ENCODE measurements at regions not wholly inside any gene's neighbourhood (a gene's known extent, or its start where the extent isn't known, plus 50 kb on each side); places are given as distances from the start of the nearest gene placed in this dataset.
A peak's percentile ranks its signal among the peaks of the same experiment; 100 is the strongest.

GRCh38 chr5:53257806-53258373 is 148.3 kb upstream of the MOCS2 start:
- ChIA-PET POLR2A (no interaction called here), CTCF (no interaction called here)
- no peak overlapping the region for H3K4me3 ChIP-seq (ENCODE audit: low read depth, low read length)
- no peak for DNase-seq (ENCODE audit: low read depth, low spot score)
- TF ChIP-seq, protein P1, sequence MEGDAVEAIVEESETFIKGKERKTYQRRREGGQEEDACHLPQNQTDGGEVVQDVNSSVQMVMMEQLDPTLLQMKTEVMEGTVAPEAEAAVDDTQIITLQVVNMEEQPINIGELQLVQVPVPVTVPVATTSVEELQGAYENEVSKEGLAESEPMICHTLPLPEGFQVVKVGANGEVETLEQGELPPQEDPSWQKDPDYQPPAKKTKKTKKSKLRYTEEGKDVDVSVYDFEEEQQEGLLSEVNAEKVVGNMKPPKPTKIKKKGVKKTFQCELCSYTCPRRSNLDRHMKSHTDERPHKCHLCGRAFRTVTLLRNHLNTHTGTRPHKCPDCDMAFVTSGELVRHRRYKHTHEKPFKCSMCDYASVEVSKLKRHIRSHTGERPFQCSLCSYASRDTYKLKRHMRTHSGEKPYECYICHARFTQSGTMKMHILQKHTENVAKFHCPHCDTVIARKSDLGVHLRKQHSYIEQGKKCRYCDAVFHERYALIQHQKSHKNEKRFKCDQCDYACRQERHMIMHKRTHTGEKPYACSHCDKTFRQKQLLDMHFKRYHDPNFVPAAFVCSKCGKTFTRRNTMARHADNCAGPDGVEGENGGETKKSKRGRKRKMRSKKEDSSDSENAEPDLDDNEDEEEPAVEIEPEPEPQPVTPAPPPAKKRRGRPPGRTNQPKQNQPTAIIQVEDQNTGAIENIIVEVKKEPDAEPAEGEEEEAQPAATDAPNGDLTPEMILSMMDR (IDR thresholded peaks at IDR 0.05; ENCODE audit: insufficient read depth, low read length, missing control alignments) = no peak

- ChIA-PET CTCF (interaction anchor here (0.8 to 1.9 kb wide), 3 partner anchors 9 to 969 kb away, joined by 3 to 7 read pairs (median 3); no protein-coding TSS in a partner anchor), POLR2A (no interaction called here)
- TF ChIP-seq, protein P1 (IDR thresholded peaks at IDR 0.05; ENCODE audit: insufficient read depth, low read length, missing control alignments) = no peak
- no peak overlapping the region for H3K4me3 ChIP-seq (ENCODE audit: low read depth, low read length)
- no peak for DNase-seq (ENCODE audit: low read depth, low spot score)
Measured at GRCh38 chr5:53259176-53259575, 149.6 kb upstream of the MOCS2 start.

DNA sequence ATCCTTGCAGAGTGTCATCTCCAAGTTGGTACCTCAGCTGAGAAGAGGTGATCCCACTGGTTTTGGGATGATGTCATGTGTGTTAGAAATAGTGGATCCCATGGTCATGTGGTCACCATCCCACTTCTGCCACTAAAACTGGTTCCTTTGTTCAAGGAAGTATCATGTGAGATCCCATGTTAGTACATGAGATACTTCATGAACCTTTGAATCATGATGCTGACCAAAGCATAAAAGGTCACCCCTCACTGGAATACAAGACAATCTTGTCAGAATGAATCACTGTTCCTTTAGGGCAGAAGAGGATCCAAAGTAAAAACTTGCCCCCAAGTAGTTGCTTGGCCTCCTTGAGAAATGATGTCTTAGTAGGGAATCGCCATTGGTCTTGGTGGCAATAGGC is 150.9 kb upstream of the MOCS2 start:
- CTCF ChIA-PET = interaction anchor here (1.0 to 3.3 kb wide), 7 partner anchors 9 to 976 kb away, joined by 3 to 16 read pairs (median 4); no protein-coding TSS in a partner anchor
- TF ChIP-seq, protein P1 (IDR thresholded peaks at IDR 0.05; ENCODE audit: insufficient read depth, low read length, missing control alignments) = no peak
- DNase-seq (ENCODE audit: low read depth, low spot score) = no peak
- H3K4me3 ChIP-seq (ENCODE audit: low read depth, low read length) = no peak overlapping the region
- POLR2A ChIA-PET = no interaction called here

GRCh38 chr5:53261245-53261644 is 151.7 kb upstream of the MOCS2 start:
- POLR2A ChIA-PET = interaction anchor here (0.7 kb wide), 1 partner anchor 216 kb away, joined by 3 read pairs; no protein-coding TSS in a partner anchor
- no peak for DNase-seq (ENCODE audit: low read depth, low spot score)
- no peak overlapping the region for H3K4me3 ChIP-seq (ENCODE audit: low read depth, low read length)
- TF ChIP-seq, protein P1 (IDR thresholded peaks at IDR 0.05; ENCODE audit: insufficient read depth, low read length, missing control alignments) = no peak
- CTCF ChIA-PET = interaction anchor here (0.6 to 3.3 kb wide), 11 partner anchors 10 to 975 kb away, joined by 3 to 16 read pairs (median 4); no protein-coding TSS in a partner anchor

- TF ChIP-seq, protein P1 (IDR thresholded peaks at IDR 0.05; ENCODE audit: insufficient read depth, low read length, missing control alignments) = peak; percentile 68
- POLR2A ChIA-PET = no interaction called here
- H3K4me3 ChIP-seq (ENCODE audit: low read depth, low read length) = no peak overlapping the region
- no peak for DNase-seq (ENCODE audit: low read depth, low spot score)
- CTCF ChIA-PET = interaction anchor here (0.6 to 3.3 kb wide), 36 partner anchors 14 to 972 kb away, joined by 3 to 30 read pairs (median 4); no protein-coding TSS in a partner anchor
Measured at GRCh38 chr5:53262348-53262970, 152.9 kb upstream of the MOCS2 start.

DNA sequence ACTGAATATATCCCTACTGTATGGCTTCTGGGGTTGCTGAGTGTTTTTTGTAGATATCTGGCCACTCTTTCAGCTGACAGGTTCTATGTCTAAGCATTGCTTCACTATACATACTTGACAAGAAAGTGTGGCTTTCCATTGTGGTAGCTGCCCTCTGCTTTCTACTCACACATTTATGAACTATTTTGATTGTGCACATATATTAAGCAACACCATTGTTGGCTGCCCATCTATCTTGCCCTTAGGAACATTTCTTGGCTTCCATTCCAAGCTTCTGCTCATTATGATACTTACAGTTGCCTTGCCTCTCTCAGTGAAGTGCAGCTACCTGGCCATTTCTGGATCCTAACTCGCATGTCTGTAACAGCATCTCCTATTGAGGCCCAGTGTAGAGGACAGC is 153.6 kb upstream of the MOCS2 start:
- H3K4me3 ChIP-seq (ENCODE audit: low read depth, low read length) = no peak overlapping the region
- CTCF ChIA-PET = interaction anchor here (0.7 to 3.3 kb wide), 34 partner anchors 14 to 971 kb away, joined by 3 to 30 read pairs (median 4); no protein-coding TSS in a partner anchor
- POLR2A ChIA-PET = no interaction called here
- TF ChIP-seq, protein P1 (IDR thresholded peaks at IDR 0.05; ENCODE audit: insufficient read depth, low read length, missing control alignments) = no peak
- no peak for DNase-seq (ENCODE audit: low read depth, low spot score)
